Keratinocyte (primary cell): ENCODE measurements at regions not wholly inside any gene's neighbourhood (a gene's known extent, or its start where the extent isn't known, plus 50 kb on each side); places are given as distances from the start of the nearest gene placed in this dataset.

Experiments
- CTCF ChIP-seq, 3 experiments: IDR thresholded peaks in 1 of 3; conservative IDR thresholded peaks in 1 of 3; optimal IDR thresholded peaks in 1 of 3; 2 replicates in 2 of 3; 3 replicates in 1 of 3; pipeline versions ENCODE3 to v1.5.1; 2011; ENCODE audit warnings: low read length in 3 of 3, mild to moderate bottlenecking in 3 of 3, moderate library complexity in 2 of 3, control low read depth in 1 of 3, inconsistent platforms in 1 of 3; ENCODE audit not compliant: insufficient read depth in 2 of 3; ENCODE audit errors: extremely low read depth in 1 of 3
- EZH2 ChIP-seq: IDR thresholded peaks from one replicate; pipeline ENCODE4 v1.6.1; 2012; ENCODE audit warnings: inconsistent platforms, mild to moderate bottlenecking, low read length, moderate library complexity

- TF ChIP-seq CTCF (optimal IDR thresholded peaks at IDR 0.05 in 1 of 3, IDR thresholded peaks at IDR 0.05 in 1 of 3, conservative IDR thresholded peaks at IDR 0.05 in 1 of 3; ENCODE audit: extremely low read depth in 1 of 3, insufficient read depth in 2 of 3, low read length in 3 of 3) (no peak), EZH2 (no peak)
Measured at GRCh38 chr5:93208141-93208751, 372.8 kb downstream of the NR2F1-AS1 start.
